ENCODE measurements at regions not wholly inside any gene's neighbourhood (a gene's known extent, or its start where the extent isn't known, plus 50 kb on each side); places are given as distances from the start of the nearest gene placed in this dataset.

GRCh38 chr13:58160980-58161379 is 529.4 kb downstream of the PCDH17 start:
- TF ChIP-seq EZH2 (IDR thresholded peaks at IDR 0.05; ENCODE audit: low read depth) = no peak
- no peak for TF ChIP-seq CTCF (conservative IDR thresholded peaks at IDR 0.05)
- BruUV-seq (replicated peaks) = no TSS peak
- H3K4me1 ChIP-seq (replicated peaks; ENCODE audit: insufficient read depth) = no peaks in the 10 kb centered on the region

GRCh38 chr13:58165617-58166016 is 534.1 kb downstream of the PCDH17 start:
- TF ChIP-seq EZH2 (IDR thresholded peaks at IDR 0.05; ENCODE audit: low read depth) = no peak
- TF ChIP-seq CTCF (conservative IDR thresholded peaks at IDR 0.05) = no peak
- CTCF ChIA-PET = no interaction called here

More at GRCh38 chr13:58160980-58161379, 529.4 kb downstream of the PCDH17 start:
- H3K4me2 ChIP-seq = no peak overlapping the region
- CTCF ChIA-PET = no interaction called here
- intact Hi-C loops (cut with micrococcal nuclease; ENCODE audit: unreplicated experiment) = no loop called here
- H4K20me1 ChIP-seq (ENCODE audit: insufficient read depth) = no peaks in the 10 kb centered on the region
- DNase-seq = no peak
- H3K9me2 ChIP-seq (ENCODE audit: insufficient read depth) = no peaks in the 10 kb centered on the region
- no peaks in the 10 kb centered on the region for H3K36me3 ChIP-seq (ENCODE audit: low read depth)
- no peak overlapping the region for H3K27ac ChIP-seq
- no peak overlapping the region for H3K4me3 ChIP-seq
- no peaks in the 10 kb centered on the region for H3K79me2 ChIP-seq (ENCODE audit: low read depth)
- H3F3A ChIP-seq (ENCODE audit: insufficient read depth, low read depth) = no peaks in the 10 kb centered on the region
- no peaks in the 10 kb centered on the region for H3K9me3 ChIP-seq (ENCODE audit: insufficient read depth, low read depth)
- H2AFZ ChIP-seq = no peak overlapping the region
- H3K27me3 ChIP-seq (ENCODE audit: insufficient read depth, low read depth) = no peaks in the 10 kb centered on the region
- POLR2A ChIA-PET (ENCODE audit: unreplicated experiment) = no interaction called here

GRCh38 chr13:58181111-58181510 is 549.6 kb downstream of the PCDH17 start:
- H3K4me1 ChIP-seq (replicated peaks; ENCODE audit: insufficient read depth) = no peaks in the 10 kb centered on the region
- no peaks in the 10 kb centered on the region for H3K9me2 ChIP-seq (ENCODE audit: insufficient read depth)
- no TSS peak for BruUV-seq (replicated peaks)
- no peaks in the 10 kb centered on the region for H3F3A ChIP-seq (ENCODE audit: insufficient read depth, low read depth)
- H4K20me1 ChIP-seq (ENCODE audit: insufficient read depth) = no peaks in the 10 kb centered on the region
- H3K27me3 ChIP-seq (ENCODE audit: insufficient read depth, low read depth) = no peaks in the 10 kb centered on the region
- H2AFZ ChIP-seq = no peak overlapping the region
- H3K79me2 ChIP-seq (ENCODE audit: low read depth) = no peaks in the 10 kb centered on the region
- CTCF ChIA-PET = no interaction called here
- no peaks in the 10 kb centered on the region for H3K36me3 ChIP-seq (ENCODE audit: low read depth)
- H3K9me3 ChIP-seq (ENCODE audit: insufficient read depth, low read depth) = no peaks in the 10 kb centered on the region
- no peak overlapping the region for H3K4me3 ChIP-seq
- POLR2A ChIA-PET (ENCODE audit: unreplicated experiment) = no interaction called here
- no peak for TF ChIP-seq EZH2 (IDR thresholded peaks at IDR 0.05; ENCODE audit: low read depth)
- TF ChIP-seq CTCF (conservative IDR thresholded peaks at IDR 0.05) = no peak
- H3K27ac ChIP-seq = no peak overlapping the region
- no peak overlapping the region for H3K4me2 ChIP-seq
- intact Hi-C loops (cut with micrococcal nuclease; ENCODE audit: unreplicated experiment) = no loop called here
- DNase-seq = no peak

More at GRCh38 chr13:58165617-58166016, 534.1 kb downstream of the PCDH17 start:
- POLR2A ChIA-PET (ENCODE audit: unreplicated experiment) = no interaction called here
- intact Hi-C loops (cut with micrococcal nuclease; ENCODE audit: unreplicated experiment) = no loop called here
- DNase-seq = no peak
- Histone ChIP-seq H3K36me3 (ENCODE audit: low read depth) (no peaks in the 10 kb centered on the region), H3K27ac (no peak overlapping the region), H3K4me2 (no peak overlapping the region), H2AFZ (no peak overlapping the region), H3K27me3 (ENCODE audit: insufficient read depth, low read depth) (no peaks in the 10 kb centered on the region), H3K79me2 (ENCODE audit: low read depth) (no peaks in the 10 kb centered on the region), H3K9me2 (ENCODE audit: insufficient read depth) (no peaks in the 10 kb centered on the region), H3K9me3 (ENCODE audit: insufficient read depth, low read depth) (no peaks in the 10 kb centered on the region; the same call in 1 of the 2 replicates), H3F3A (ENCODE audit: insufficient read depth, low read depth) (no peaks in the 10 kb centered on the region), H4K20me1 (ENCODE audit: insufficient read depth) (no peaks in the 10 kb centered on the region; the same call in 1 of the 2 replicates), H3K4me1 (replicated peaks; ENCODE audit: insufficient read depth) (no peaks in the 10 kb centered on the region), H3K4me3 (no peak overlapping the region)
- no TSS peak for BruUV-seq (replicated peaks)
